GM23338 (cell line): ENCODE measurements at regions not wholly inside any gene's neighbourhood (a gene's known extent, or its start where the extent isn't known, plus 50 kb on each side); places are given as distances from the start of the nearest gene placed in this dataset.

Source experiments
- ATAC-seq: fragments of 200-7000 bp; cut with Tn5 transposase; 3 replicates; pipeline ENCODE4 v1.9.1; 2020
- DNase-seq: peaks from one replicate; pipeline ENCODE4 v3.0.0-alpha.2; 2015; ENCODE audit warnings: low spot score
- H2AFZ ChIP-seq: fragments of 200-600 bp; sonication (generic); 2 replicates; pipeline ENCODE4 v1.8.0; 2016; ENCODE audit warnings: antibody characterized with exemption, mild to moderate bottlenecking, moderate library complexity
- H3F3A ChIP-seq: fragments of 200-600 bp; sonication (generic); replicated peaks from 2 replicates; pipeline ENCODE4 v1.8.0; 2017; ENCODE audit warnings: antibody characterized with exemption, mixed run types, low read depth
- H3K27ac ChIP-seq: fragments of 200-600 bp; sonication (generic); 2 replicates; pipeline ENCODE4 v1.6.1; 2016; ENCODE audit warnings: low read depth
- H3K27me3 ChIP-seq: fragments of 200-600 bp; sonication (generic); 2 replicates; pipeline ENCODE4 v1.8.0; 2016; ENCODE audit warnings: mild to moderate bottlenecking, mixed run types, moderate library complexity; ENCODE audit not compliant: insufficient read depth
- H3K36me3 ChIP-seq: fragments of 200-600 bp; sonication (generic); 2 replicates; pipeline ENCODE4 v1.8.0; 2016; ENCODE audit warnings: mild to moderate bottlenecking; ENCODE audit not compliant: insufficient read depth
- H3K4me1 ChIP-seq: fragments of 200-600 bp; sonication (generic); 2 replicates; pipeline ENCODE4 v1.8.0; 2016; ENCODE audit warnings: mild to moderate bottlenecking, moderate library complexity; ENCODE audit not compliant: insufficient read depth
- H3K4me2 ChIP-seq: fragments of 200-600 bp; sonication (generic); 2 replicates; pipeline ENCODE4 v1.7.1; 2017; ENCODE audit warnings: mixed run types
- H3K4me3 ChIP-seq: fragments of 200-600 bp; sonication (generic); 2 replicates; pipeline ENCODE4 v1.6.1; 2016; ENCODE audit warnings: mixed run types
- H3K79me2 ChIP-seq: fragments of 200-600 bp; sonication (generic); replicated peaks from 2 replicates; pipeline ENCODE4 v1.8.0; 2017; ENCODE audit warnings: mild to moderate bottlenecking; ENCODE audit not compliant: insufficient read depth
- H3K9me2 ChIP-seq: fragments of 200-600 bp; sonication (generic); 2 replicates; pipeline ENCODE4 v1.8.0; 2017; ENCODE audit not compliant: insufficient read depth
- H4K20me1 ChIP-seq: fragments of 200-600 bp; sonication (generic); replicated peaks from 2 replicates; pipeline ENCODE4 v1.8.0; 2017; ENCODE audit warnings: mild to moderate bottlenecking; ENCODE audit not compliant: insufficient read depth
- H3K27ac Mint-ChIP-seq: 2 replicates; pipeline ENCODE4 v1.8.0; 2020; ENCODE audit warnings: inconsistent platforms, mild to moderate bottlenecking, moderate library complexity, mixed read lengths
- H3K27me3 Mint-ChIP-seq: 3 replicates; pipeline ENCODE4 v1.8.0; 2022; ENCODE audit warnings: low read depth, mild to moderate bottlenecking, moderate library complexity, mixed read lengths, inconsistent platforms; ENCODE audit not compliant: insufficient read depth, poor library complexity
- H3K36me3 Mint-ChIP-seq: 3 replicates; pipeline ENCODE4 v1.8.0; 2021; ENCODE audit warnings: low read depth, mild to moderate bottlenecking, inconsistent platforms, moderate library complexity, mixed read lengths
- H3K4me1 Mint-ChIP-seq: 3 replicates; pipeline ENCODE4 v1.8.0; 2020; ENCODE audit warnings: mild to moderate bottlenecking, inconsistent platforms, mixed read lengths
- H3K4me3 Mint-ChIP-seq: 3 replicates; pipeline ENCODE4 v1.8.0; 2021; ENCODE audit warnings: moderate library complexity, mild to moderate bottlenecking, inconsistent platforms, mixed read lengths
- H3K9me3 Mint-ChIP-seq: 3 replicates; pipeline ENCODE4 v1.8.0; 2020; ENCODE audit warnings: moderate library complexity, mild to moderate bottlenecking, inconsistent platforms, mixed read lengths
- CREB1 ChIP-seq: fragments of 250-450 bp; sonication (Bioruptor Pico); IDR thresholded peaks from 2 replicates; pipeline ENCODE4 v1.5.0; 2020; ENCODE audit warnings: low read depth, mild to moderate bottlenecking, moderate library complexity
- EZH2 ChIP-seq: fragments of 200-600 bp; sonication (generic); IDR thresholded peaks from one replicate; pipeline ENCODE4 v1.8.0; 2017; ENCODE audit warnings: antibody characterized with exemption, mild to moderate bottlenecking, low read depth; ENCODE audit not compliant: unreplicated experiment
- EZH2phosphoT487 ChIP-seq: fragments of 200-600 bp; sonication (generic); IDR thresholded peaks from one replicate; pipeline ENCODE4 v1.8.1; 2018; ENCODE audit warnings: antibody characterized with exemption; ENCODE audit not compliant: unreplicated experiment
- JUNB ChIP-seq: IDR thresholded peaks from one replicate; pipeline ENCODE4 v1.6.1; 2016; ENCODE audit warnings: antibody characterized with exemption; ENCODE audit not compliant: unreplicated experiment
- NANOG ChIP-seq: IDR thresholded peaks from 2 replicates; pipeline ENCODE4 v1.6.1; 2016; ENCODE audit warnings: antibody characterized with exemption, borderline replicate concordance
- POLR2AphosphoS5 ChIP-seq: IDR thresholded peaks from 2 replicates; pipeline ENCODE4 v1.6.1; 2016; ENCODE audit warnings: antibody characterized with exemption, low read depth
- STAT1 ChIP-seq: IDR thresholded peaks from one replicate; pipeline ENCODE4 v1.6.1; 2016; ENCODE audit warnings: antibody characterized with exemption; ENCODE audit not compliant: unreplicated experiment
- ZNF114 ChIP-seq: fragments of 250-450 bp; sonication (Bioruptor Pico); IDR thresholded peaks from 2 replicates; pipeline ENCODE4 v1.5.0; 2020; ENCODE audit warnings: mild to moderate bottlenecking, moderate library complexity
- ZNF331 ChIP-seq: fragments of 250-450 bp; sonication (Bioruptor Pico); IDR thresholded peaks from 2 replicates; pipeline ENCODE4 v1.5.0; 2020; ENCODE audit warnings: low read depth, mild to moderate bottlenecking, moderate library complexity
- TF ChIP-seq, protein P1 (sequence below): IDR thresholded peaks from 2 replicates; pipeline ENCODE4 v1.6.1; 2016; ENCODE audit warnings: antibody characterized with exemption
- TF ChIP-seq, protein P2 (sequence below): IDR thresholded peaks from one replicate; pipeline ENCODE4 v1.6.1; 2018; ENCODE audit warnings: antibody characterized with exemption; ENCODE audit not compliant: unreplicated experiment
- TF ChIP-seq, protein P3 (sequence below), 2 experiments: fragments of 200-600 bp in 1 of 2; sonication (generic) in 1 of 2; conservative IDR thresholded peaks; 2 replicates each; pipeline versions ENCODE4 v1.5.1 to v1.6.1; 2016 to 2017; ENCODE audit warnings: antibody characterized with exemption in 2 of 2, low read depth in 2 of 2, mild to moderate bottlenecking in 2 of 2, moderate library complexity in 1 of 2
- TF ChIP-seq, protein P4 (sequence below): fragments of 250-450 bp; sonication (Bioruptor Pico); IDR thresholded peaks from 2 replicates; pipeline ENCODE4 v1.5.0; 2020; ENCODE audit warnings: mild to moderate bottlenecking, moderate library complexity

DNA sequence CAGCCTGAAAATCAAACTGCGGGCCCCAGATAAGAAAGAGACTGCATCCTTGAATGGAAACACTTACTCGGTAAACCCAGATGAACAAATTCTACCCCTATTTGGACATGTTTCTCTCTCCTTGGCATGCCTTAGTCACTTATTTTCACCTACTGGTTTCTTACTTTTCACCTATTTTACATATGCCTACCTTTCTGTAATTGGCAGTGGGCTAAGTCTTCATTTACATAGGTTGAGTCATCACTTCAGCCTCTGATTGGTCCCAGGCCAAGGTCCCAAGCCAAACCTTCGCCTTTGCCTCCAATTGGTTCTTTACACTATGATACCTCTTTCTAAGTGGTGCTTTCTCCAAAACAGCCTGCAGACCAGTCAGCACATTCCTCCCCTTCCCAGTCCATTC is 111.3 kb downstream of the DYRK2 start:
- ATAC-seq: no peak
- Mint-ChIP-seq H3K4me3 (no peak overlapping the region), H3K27me3 (peaks cover 4% of the 10 kb centered on the region)

More for the DNA sequence above, 111.3 kb downstream of the DYRK2 start:
- Mint-ChIP-seq H3K27ac (no peak overlapping the region), H3K36me3 (peaks cover 3% of the 10 kb centered on the region), H3K9me3 (no peaks in the 10 kb centered on the region), H3K4me1 (peaks cover 12% of the 10 kb centered on the region; the same call in 2 of the 3 replicates)
- H3K27ac ChIP-seq: no peak overlapping the region
- H3K4me1 ChIP-seq: peaks cover 14% of the 10 kb centered on the region
- no peaks in the 10 kb centered on the region; the same call in 1 of the 2 replicates for H3K9me2 ChIP-seq
- DNase-seq: no peak
- no peaks in the 10 kb centered on the region for H3K27me3 ChIP-seq
- no peaks in the 10 kb centered on the region for H3F3A ChIP-seq
- H3K4me2 ChIP-seq: no peak overlapping the region
- no peaks in the 10 kb centered on the region for H3K36me3 ChIP-seq
- H2AFZ ChIP-seq: no peak overlapping the region
- no peaks in the 10 kb centered on the region for H4K20me1 ChIP-seq
- H3K79me2 ChIP-seq: no peaks in the 10 kb centered on the region
- H3K4me3 ChIP-seq: no peak overlapping the region
- TF ChIP-seq, protein P1, sequence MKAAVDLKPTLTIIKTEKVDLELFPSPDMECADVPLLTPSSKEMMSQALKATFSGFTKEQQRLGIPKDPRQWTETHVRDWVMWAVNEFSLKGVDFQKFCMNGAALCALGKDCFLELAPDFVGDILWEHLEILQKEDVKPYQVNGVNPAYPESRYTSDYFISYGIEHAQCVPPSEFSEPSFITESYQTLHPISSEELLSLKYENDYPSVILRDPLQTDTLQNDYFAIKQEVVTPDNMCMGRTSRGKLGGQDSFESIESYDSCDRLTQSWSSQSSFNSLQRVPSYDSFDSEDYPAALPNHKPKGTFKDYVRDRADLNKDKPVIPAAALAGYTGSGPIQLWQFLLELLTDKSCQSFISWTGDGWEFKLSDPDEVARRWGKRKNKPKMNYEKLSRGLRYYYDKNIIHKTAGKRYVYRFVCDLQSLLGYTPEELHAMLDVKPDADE: no peak
- TF ChIP-seq CREB1 (CRISPR knock-in tag) (no peak), EZH2phosphoT487 (no peak), STAT1 (no peak), NANOG (no peak), ZNF114 (no peak), JUNB (no peak), ZNF331 (no peak), EZH2 (no peak), POLR2AphosphoS5 (no peak)
- TF ChIP-seq, protein P2, sequence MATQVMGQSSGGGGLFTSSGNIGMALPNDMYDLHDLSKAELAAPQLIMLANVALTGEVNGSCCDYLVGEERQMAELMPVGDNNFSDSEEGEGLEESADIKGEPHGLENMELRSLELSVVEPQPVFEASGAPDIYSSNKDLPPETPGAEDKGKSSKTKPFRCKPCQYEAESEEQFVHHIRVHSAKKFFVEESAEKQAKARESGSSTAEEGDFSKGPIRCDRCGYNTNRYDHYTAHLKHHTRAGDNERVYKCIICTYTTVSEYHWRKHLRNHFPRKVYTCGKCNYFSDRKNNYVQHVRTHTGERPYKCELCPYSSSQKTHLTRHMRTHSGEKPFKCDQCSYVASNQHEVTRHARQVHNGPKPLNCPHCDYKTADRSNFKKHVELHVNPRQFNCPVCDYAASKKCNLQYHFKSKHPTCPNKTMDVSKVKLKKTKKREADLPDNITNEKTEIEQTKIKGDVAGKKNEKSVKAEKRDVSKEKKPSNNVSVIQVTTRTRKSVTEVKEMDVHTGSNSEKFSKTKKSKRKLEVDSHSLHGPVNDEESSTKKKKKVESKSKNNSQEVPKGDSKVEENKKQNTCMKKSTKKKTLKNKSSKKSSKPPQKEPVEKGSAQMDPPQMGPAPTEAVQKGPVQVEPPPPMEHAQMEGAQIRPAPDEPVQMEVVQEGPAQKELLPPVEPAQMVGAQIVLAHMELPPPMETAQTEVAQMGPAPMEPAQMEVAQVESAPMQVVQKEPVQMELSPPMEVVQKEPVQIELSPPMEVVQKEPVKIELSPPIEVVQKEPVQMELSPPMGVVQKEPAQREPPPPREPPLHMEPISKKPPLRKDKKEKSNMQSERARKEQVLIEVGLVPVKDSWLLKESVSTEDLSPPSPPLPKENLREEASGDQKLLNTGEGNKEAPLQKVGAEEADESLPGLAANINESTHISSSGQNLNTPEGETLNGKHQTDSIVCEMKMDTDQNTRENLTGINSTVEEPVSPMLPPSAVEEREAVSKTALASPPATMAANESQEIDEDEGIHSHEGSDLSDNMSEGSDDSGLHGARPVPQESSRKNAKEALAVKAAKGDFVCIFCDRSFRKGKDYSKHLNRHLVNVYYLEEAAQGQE: no peak
- TF ChIP-seq, protein P3, sequence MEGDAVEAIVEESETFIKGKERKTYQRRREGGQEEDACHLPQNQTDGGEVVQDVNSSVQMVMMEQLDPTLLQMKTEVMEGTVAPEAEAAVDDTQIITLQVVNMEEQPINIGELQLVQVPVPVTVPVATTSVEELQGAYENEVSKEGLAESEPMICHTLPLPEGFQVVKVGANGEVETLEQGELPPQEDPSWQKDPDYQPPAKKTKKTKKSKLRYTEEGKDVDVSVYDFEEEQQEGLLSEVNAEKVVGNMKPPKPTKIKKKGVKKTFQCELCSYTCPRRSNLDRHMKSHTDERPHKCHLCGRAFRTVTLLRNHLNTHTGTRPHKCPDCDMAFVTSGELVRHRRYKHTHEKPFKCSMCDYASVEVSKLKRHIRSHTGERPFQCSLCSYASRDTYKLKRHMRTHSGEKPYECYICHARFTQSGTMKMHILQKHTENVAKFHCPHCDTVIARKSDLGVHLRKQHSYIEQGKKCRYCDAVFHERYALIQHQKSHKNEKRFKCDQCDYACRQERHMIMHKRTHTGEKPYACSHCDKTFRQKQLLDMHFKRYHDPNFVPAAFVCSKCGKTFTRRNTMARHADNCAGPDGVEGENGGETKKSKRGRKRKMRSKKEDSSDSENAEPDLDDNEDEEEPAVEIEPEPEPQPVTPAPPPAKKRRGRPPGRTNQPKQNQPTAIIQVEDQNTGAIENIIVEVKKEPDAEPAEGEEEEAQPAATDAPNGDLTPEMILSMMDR (conservative IDR thresholded peaks at IDR 0.05; ENCODE audit: low read depth in 2 of 2): no peak
- TF ChIP-seq, protein P4, sequence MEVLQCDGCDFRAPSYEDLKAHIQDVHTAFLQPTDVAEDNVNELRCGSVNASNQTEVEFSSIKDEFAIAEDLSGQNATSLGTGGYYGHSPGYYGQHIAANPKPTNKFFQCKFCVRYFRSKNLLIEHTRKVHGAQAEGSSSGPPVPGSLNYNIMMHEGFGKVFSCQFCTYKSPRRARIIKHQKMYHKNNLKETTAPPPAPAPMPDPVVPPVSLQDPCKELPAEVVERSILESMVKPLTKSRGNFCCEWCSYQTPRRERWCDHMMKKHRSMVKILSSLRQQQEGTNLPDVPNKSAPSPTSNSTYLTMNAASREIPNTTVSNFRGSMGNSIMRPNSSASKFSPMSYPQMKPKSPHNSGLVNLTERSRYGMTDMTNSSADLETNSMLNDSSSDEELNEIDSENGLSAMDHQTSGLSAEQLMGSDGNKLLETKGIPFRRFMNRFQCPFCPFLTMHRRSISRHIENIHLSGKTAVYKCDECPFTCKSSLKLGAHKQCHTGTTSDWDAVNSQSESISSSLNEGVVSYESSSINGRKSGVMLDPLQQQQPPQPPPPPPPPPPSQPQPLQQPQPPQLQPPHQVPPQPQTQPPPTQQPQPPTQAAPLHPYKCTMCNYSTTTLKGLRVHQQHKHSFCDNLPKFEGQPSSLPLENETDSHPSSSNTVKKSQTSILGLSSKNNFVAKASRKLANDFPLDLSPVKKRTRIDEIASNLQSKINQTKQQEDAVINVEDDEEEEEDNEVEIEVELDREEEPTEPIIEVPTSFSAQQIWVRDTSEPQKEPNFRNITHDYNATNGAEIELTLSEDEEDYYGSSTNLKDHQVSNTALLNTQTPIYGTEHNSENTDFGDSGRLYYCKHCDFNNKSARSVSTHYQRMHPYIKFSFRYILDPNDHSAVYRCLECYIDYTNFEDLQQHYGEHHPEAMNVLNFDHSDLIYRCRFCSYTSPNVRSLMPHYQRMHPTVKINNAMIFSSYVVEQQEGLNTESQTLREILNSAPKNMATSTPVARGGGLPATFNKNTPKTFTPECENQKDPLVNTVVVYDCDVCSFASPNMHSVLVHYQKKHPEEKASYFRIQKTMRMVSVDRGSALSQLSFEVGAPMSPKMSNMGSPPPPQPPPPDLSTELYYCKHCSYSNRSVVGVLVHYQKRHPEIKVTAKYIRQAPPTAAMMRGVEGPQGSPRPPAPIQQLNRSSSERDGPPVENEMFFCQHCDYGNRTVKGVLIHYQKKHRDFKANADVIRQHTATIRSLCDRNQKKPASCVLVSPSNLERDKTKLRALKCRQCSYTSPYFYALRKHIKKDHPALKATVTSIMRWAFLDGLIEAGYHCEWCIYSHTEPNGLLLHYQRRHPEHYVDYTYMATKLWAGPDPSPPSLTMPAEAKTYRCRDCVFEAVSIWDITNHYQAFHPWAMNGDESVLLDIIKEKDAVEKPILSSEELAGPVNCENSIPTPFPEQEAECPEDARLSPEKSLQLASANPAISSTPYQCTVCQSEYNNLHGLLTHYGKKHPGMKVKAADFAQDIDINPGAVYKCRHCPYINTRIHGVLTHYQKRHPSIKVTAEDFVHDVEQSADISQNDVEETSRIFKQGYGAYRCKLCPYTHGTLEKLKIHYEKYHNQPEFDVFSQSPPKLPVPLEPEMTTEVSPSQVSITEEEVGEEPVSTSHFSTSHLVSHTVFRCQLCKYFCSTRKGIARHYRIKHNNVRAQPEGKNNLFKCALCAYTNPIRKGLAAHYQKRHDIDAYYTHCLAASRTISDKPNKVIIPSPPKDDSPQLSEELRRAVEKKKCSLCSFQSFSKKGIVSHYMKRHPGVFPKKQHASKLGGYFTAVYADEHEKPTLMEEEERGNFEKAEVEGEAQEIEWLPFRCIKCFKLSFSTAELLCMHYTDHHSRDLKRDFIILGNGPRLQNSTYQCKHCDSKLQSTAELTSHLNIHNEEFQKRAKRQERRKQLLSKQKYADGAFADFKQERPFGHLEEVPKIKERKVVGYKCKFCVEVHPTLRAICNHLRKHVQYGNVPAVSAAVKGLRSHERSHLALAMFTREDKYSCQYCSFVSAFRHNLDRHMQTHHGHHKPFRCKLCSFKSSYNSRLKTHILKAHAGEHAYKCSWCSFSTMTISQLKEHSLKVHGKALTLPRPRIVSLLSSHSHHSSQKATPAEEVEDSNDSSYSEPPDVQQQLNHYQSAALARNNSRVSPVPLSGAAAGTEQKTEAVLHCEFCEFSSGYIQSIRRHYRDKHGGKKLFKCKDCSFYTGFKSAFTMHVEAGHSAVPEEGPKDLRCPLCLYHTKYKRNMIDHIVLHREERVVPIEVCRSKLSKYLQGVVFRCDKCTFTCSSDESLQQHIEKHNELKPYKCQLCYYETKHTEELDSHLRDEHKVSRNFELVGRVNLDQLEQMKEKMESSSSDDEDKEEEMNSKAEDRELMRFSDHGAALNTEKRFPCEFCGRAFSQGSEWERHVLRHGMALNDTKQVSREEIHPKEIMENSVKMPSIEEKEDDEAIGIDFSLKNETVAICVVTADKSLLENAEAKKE: no peak
